OCI-M2 (cell line): ENCODE measurements at regions not wholly inside any gene's neighbourhood (a gene's known extent, or its start where the extent isn't known, plus 50 kb on each side); places are given as distances from the start of the nearest gene placed in this dataset.
"Not testable (repeated sequence)": the region's sequence is repeated elsewhere in the genome, so short reads cannot be mapped to it uniquely, and the experiment has no call there.

ENCODE experiments used
- DNase-seq: peaks from one replicate; lab custom pipeline; 2025; ENCODE audit not compliant: unreplicated experiment; lab: John Stamatoyannopoulos, UW

GRCh38 chr2:154580767-154581166 lies 117.7 kb upstream of the KCNJ3 start:
- DNase-seq = no peak

GRCh38 chr2:154582694-154583093 lies 115.8 kb upstream of the KCNJ3 start:
- not testable (repeated sequence) for DNase-seq

DNA sequence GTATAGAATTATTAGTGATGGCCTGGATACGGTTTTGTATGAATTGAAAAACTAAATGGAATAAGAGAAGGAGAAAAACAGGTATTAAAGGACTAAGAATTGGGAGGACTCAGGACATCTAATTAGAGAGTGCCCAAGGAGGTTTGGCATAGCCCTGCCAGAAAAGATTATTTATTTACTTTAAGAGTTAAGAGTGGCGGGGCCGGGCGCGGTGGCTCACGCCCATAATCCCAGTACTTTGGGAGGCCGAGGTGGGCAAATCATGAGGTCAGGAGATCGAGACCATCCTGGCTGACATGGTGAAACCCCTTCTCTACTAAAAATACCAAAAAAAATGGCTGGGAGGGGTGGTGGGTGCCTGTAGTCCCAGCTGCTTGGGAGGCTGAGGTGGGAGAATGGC lies 115.2 kb upstream of the KCNJ3 start:
- not testable (repeated sequence) for DNase-seq

- no peak for DNase-seq
Measured at GRCh38 chr2:154587739-154588138, 110.8 kb upstream of the KCNJ3 start.

GRCh38 chr2:154588838-154589237 lies 109.7 kb upstream of the KCNJ3 start:
- no peak for DNase-seq

DNA sequence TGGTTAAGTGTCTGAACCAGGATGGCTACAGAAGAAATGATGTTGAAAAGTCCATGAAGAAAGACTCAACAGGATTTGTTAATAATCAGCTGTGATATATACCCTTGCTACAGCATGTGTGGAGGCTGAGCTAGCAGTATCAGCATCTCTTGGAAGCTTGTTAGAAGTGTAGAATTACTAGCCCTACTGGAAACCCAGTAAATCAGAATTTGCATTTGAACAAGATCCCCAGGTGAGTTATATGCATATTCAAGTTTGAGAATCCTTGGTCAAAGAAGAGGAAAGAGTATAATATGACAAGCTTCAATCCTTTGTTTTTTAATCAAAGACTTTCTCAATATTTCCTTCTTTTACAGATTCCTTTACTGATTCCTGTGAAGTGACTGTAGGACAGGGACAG lies 109.0 kb upstream of the KCNJ3 start:
- no peak for DNase-seq

DNA sequence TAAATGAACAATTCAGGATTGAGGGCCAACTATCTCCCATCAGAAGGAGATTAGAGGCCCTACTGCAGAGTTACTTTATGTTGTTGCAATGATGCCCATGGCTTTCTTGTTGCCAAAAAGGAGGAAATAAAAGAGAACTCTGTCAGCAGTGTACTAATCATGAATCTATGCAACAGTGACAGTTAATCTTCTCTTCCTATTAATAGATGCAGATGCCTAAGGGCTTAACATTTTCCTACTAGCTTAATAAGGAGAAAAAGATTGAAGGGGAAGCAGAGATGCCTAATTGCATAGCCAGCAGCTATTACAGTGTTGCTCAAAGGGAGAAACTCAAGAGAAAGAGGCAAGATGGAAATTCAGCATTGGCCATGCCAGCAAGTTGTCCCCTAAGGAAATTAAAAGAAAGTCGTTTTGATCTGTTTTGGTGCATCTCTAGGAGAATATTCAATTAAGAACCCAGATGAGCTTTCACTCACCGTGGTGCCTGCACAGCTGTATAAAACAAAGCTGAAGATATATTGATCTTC lies 107.1 kb upstream of the KCNJ3 start:
- DNase-seq = no peak

- no peak for DNase-seq
Measured at GRCh38 chr2:154599189-154599588, 99.3 kb upstream of the KCNJ3 start.

DNA sequence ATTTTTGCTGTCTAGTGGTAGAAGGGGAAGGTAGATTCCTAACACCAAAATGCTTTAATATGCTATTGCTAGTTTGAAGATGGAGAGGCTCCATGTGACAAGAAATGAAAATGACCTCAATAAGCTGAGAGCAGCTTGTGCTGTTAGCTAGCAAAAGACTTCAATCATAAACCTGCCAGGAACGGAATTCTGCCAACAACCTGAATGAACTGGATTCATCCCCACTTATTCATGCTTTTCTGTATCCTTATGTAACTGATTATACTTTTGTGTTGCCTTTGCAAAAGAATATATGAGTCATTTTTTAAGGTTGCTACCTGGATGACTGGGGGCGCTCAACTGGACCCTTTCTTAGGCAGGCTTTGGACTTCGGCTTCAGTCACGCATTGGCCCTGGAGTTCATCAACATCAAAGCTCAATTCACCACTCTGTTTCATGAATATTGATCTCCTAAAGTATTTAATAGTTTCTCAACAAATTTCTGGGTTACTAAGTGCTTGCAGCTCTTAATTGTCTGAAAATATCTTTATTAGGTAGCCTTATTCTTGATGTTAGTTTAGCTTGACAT lies 97.5 kb upstream of the KCNJ3 start:
- no peak for DNase-seq

GRCh38 chr2:154603682-154604081 lies 94.8 kb upstream of the KCNJ3 start:
- no peak for DNase-seq

DNA sequence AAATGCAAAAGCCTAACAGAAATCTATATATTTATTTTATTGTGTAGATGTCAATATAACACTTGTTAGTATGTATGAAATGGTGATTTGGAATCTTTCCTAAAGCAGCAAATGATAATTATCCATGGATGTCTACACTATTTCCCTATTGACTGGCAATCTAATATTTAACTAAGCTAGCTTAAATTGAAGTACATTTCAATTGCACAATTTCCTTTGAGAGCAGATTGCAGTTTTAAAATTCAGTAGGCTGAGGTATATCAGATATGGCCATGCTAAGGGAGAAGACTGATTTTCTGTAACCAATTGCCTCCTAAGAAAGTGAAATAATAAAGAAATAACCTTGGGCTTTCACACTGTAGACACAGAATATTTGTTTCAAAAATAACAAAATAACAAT lies 90.1 kb upstream of the KCNJ3 start:
- DNase-seq = no peak

DNA sequence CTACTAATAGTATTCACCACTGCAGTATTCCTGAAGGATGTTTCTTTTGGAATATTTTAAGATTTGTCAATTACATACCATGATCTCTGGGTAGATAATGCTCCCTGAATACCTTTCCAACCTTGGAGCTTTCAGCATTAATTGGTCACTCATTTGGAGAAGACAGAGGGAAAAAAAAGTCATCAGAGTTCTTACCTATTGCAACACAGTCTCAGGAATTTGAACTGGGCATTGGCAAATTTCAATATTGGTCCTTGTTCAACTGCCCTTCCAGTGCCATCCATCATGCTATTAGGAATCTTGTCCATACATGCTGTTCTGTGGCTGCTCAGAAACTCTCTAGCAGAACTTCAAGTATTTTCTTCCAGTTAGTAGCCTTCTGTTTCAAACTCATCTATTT lies 83.6 kb upstream of the KCNJ3 start:
- no peak for DNase-seq

DNA sequence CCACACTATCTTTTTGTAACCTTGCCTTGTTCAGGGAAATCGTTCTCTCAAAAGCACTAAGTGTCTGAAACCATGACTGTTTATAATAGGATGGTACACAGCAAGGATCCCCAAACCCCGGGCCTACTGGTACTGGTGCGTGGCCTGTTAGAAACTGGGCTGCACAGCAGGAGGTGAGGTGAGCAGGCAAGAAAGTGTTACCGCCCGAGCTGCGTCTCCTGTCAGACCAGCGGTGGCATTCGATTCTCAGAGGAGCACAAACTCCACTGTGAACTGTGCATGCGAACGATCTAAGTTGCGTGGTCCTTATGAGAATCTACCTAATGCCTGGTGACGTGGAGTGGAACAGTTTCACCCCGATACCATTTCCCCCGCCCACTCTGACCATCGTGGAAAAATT lies 81.8 kb upstream of the KCNJ3 start:
- DNase-seq = no peak

- DNase-seq = no peak
Measured at GRCh38 chr2:154620471-154620870, 78.0 kb upstream of the KCNJ3 start.

- DNase-seq = peak; percentile 2
Measured at GRCh38 chr2:154623819-154624218, 74.7 kb upstream of the KCNJ3 start.

DNA sequence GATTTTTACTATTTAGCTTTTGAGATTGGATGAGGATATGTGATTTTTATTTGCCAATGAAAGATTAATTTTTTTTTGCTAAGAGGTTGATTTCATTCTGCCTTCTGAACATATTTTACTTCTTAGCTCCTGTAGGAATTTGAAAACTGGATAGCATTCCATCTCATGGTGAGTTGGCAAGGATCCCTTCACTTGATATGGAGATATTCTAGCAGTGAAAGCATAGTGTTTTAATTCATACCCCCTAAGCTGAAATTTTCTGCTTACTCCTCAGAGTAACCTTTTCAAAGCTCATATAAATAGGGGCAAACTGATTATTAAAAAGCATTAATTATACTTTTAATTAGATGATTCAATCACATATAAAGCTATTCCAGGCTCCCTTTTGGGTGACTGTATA lies 61.0 kb upstream of the KCNJ3 start:
- DNase-seq = no peak

DNA sequence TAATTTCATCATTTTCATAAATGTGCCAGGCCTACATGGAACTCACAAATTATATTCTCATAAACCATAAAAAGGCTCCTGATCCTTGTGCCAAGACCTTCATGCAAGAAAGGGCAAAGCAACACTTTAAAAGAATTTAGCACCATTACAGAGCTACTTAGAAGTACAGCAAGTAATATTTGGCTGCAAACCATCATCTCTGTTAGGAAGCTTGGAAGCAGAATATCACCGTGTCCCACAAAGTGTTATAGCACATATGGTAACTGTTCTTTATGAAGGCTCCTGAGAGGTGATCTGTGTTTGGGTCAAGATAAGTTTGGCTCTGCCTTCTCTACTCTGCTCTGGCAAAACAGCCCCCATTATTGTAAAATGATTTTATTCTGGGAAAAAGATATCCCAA lies 59.7 kb upstream of the KCNJ3 start:
- no peak for DNase-seq

- no peak for DNase-seq
Measured at GRCh38 chr2:154640000-154640399, 58.5 kb upstream of the KCNJ3 start.
